HG03378 (cell line): ENCODE measurements at regions not wholly inside any gene's neighbourhood (a gene's known extent, or its start where the extent isn't known, plus 50 kb on each side); places are given as distances from the start of the nearest gene placed in this dataset.

Experiments used
- ATAC-seq: cut with Tn5 transposase; IDR thresholded peaks from one replicate; pipeline ENCODE4 v1.9.1; 2021; ENCODE audit warnings: mild to moderate bottlenecking, moderate library complexity; ENCODE audit not compliant: unreplicated experiment

- no peak for ATAC-seq
Observed at GRCh38 chr7:155138204-155138603, 68.1 kb downstream of the HTR5A start.

GRCh38 chr7:155141562-155141961 lies 71.4 kb downstream of the HTR5A start:
- ATAC-seq = no peak

GRCh38 chr7:155143381-155143780 lies 73.3 kb downstream of the HTR5A start:
- ATAC-seq = no peak

- ATAC-seq = no peak
Observed at GRCh38 chr7:155144371-155144770, 74.2 kb downstream of the HTR5A start.

GRCh38 chr7:155145477-155146255 lies 75.5 kb downstream of the HTR5A start:
- no peak for ATAC-seq

GRCh38 chr7:155147172-155147571 lies 77.0 kb downstream of the HTR5A start:
- ATAC-seq = no peak

- ATAC-seq = no peak
Observed at GRCh38 chr7:155147624-155148023, 77.5 kb downstream of the HTR5A start.

- ATAC-seq = no peak
Observed at GRCh38 chr7:155153676-155154075, 83.6 kb downstream of the HTR5A start.

GRCh38 chr7:155154586-155154985 lies 84.5 kb downstream of the HTR5A start:
- ATAC-seq = no peak

GRCh38 chr7:155161690-155162089 lies 91.6 kb downstream of the HTR5A start:
- ATAC-seq = no peak

- no peak for ATAC-seq
Observed at GRCh38 chr7:155162422-155162821, 92.3 kb downstream of the HTR5A start.

- ATAC-seq = no peak
Observed at GRCh38 chr7:155163696-155164095, 93.6 kb downstream of the HTR5A start.

- ATAC-seq = no peak
Observed at GRCh38 chr7:155164316-155164715, 94.2 kb downstream of the HTR5A start.

- no peak for ATAC-seq
Observed at GRCh38 chr7:155166108-155166507, 96.0 kb downstream of the HTR5A start.

GRCh38 chr7:155166673-155167370 lies 96.7 kb downstream of the HTR5A start:
- ATAC-seq = no peak

GRCh38 chr7:155167706-155168365 lies 97.7 kb downstream of the HTR5A start:
- no peak for ATAC-seq

- ATAC-seq = no peak
Observed at GRCh38 chr7:155168597-155169480, 98.7 kb downstream of the HTR5A start.

- no peak for ATAC-seq
Observed at GRCh38 chr7:155169498-155170065, 99.5 kb downstream of the HTR5A start.

GRCh38 chr7:155170331-155170730 lies 100.2 kb downstream of the HTR5A start:
- no peak for ATAC-seq

- ATAC-seq = no peak
Observed at GRCh38 chr7:155172141-155172540, 102.0 kb downstream of the HTR5A start.

- ATAC-seq = no peak
Observed at GRCh38 chr7:155173905-155174304, 103.8 kb downstream of the HTR5A start.
